CD4-positive, alpha-beta memory T cell (primary cell): ENCODE measurements at regions not wholly inside any gene's neighbourhood (a gene's known extent, or its start where the extent isn't known, plus 50 kb on each side); places are given as distances from the start of the nearest gene placed in this dataset.

Experiments used
- CTCF ChIA-PET: fragments of 350-600 bp; sonication (Branson Sonifier 250); formaldehyde crosslinking; loops from one replicate; lab custom pipeline; 2021; ENCODE audit warnings: inconsistent platforms; ENCODE audit not compliant: partially characterized antibody; lab: Charles Lee
- POLR2A ChIA-PET: fragments of 350-600 bp; sonication (Branson Sonifier 250); formaldehyde crosslinking; loops from one replicate; lab custom pipeline; 2021; ENCODE audit not compliant: partially characterized antibody; lab: Charles Lee
- DNase-seq, 5 donors: peaks; one replicate each; pipeline versions ENCODE4 v3.0.0 to v3.0.0-alpha.2; 2020 to 2022; ENCODE audit warnings: mixed read lengths in 1 of 5
- H3K27ac ChIP-seq: one replicate; pipeline ENCODE4 v1.7.0; 2013; ENCODE audit warnings: low read depth, low read length
- H3K27me3 ChIP-seq: 2 replicates; pipeline ENCODE4 v1.7.0; 2013; ENCODE audit warnings: mild to moderate bottlenecking, low read length, moderate library complexity; ENCODE audit not compliant: insufficient read depth
- H3K36me3 ChIP-seq: 2 replicates; pipeline ENCODE4 v1.7.0; 2013; ENCODE audit warnings: mild to moderate bottlenecking, low read length, moderate library complexity; ENCODE audit not compliant: insufficient read depth
- H3K4me1 ChIP-seq: 2 replicates; pipeline ENCODE4 v1.7.0; 2013; ENCODE audit warnings: mild to moderate bottlenecking, low read length, moderate library complexity; ENCODE audit not compliant: insufficient read depth
- H3K4me3 ChIP-seq, 2 donors: one replicate each; pipeline ENCODE4 v1.7.0; 2013; ENCODE audit warnings: low read length in 2 of 2, mild to moderate bottlenecking in 1 of 2
- H3K9me3 ChIP-seq, 2 donors: one replicate each; pipeline ENCODE4 v1.7.0; 2013; ENCODE audit warnings: low read length in 2 of 2, control low read depth in 1 of 2; ENCODE audit not compliant: control insufficient read depth in 1 of 2
- H3K27ac Mint-ChIP-seq, 7 donors: one replicate each; pipeline ENCODE4 v1.8.0; 2020 to 2021; ENCODE audit warnings: mixed read lengths in 7 of 7, mild to moderate bottlenecking in 6 of 7, inconsistent platforms in 3 of 7, moderate library complexity in 3 of 7
- H3K27me3 Mint-ChIP-seq, 2 donors: one replicate each; pipeline ENCODE4 v1.8.0; 2020 to 2021; ENCODE audit warnings: mixed read lengths in 2 of 2
- H3K36me3 Mint-ChIP-seq, 2 donors: one replicate each; pipeline ENCODE4 v1.8.0; 2020 to 2021; ENCODE audit warnings: mixed read lengths in 2 of 2, inconsistent platforms in 1 of 2, mild to moderate bottlenecking in 1 of 2
- H3K4me1 Mint-ChIP-seq, 4 donors: one replicate each; pipeline ENCODE4 v1.8.0; 2020 to 2021; ENCODE audit warnings: mixed read lengths in 4 of 4, mild to moderate bottlenecking in 1 of 4
- H3K4me3 Mint-ChIP-seq, 8 donors: one replicate each; pipeline ENCODE4 v1.8.0; 2020 to 2021; ENCODE audit warnings: mixed read lengths in 8 of 8, mild to moderate bottlenecking in 7 of 8, moderate library complexity in 6 of 8, inconsistent platforms in 3 of 8
- H3K9me3 Mint-ChIP-seq, 8 donors: one replicate each; pipeline ENCODE4 v1.8.0; 2020 to 2021; ENCODE audit warnings: mixed read lengths in 8 of 8, mild to moderate bottlenecking in 5 of 8, inconsistent platforms in 3 of 8, moderate library complexity in 1 of 8
- intact Hi-C: fragments of 100-400 bp; cut with micrococcal nuclease; formaldehyde crosslinking; loops from one replicate; pipeline ENCODE4 v1.15.1; 2023

- ChIA-PET CTCF (interaction anchor here (0.6 to 1.7 kb wide), 3 partner anchors 44 to 169 kb away, joined by 3 to 8 read pairs (median 3); partner anchors contain the start of gene MAF), POLR2A (interaction anchor here (0.6 to 2.0 kb wide), 7 partner anchors 129 to 498 kb away, joined by 3 to 21 read pairs (median 3); partner anchors contain the start of gene MAF)
- no peaks in the 10 kb centered on the region for H3K9me3 Mint-ChIP-seq
- DNase-seq, result peak; percentile 50 to 70 (median 65)
- H3K27me3 Mint-ChIP-seq, result no peaks in the 10 kb centered on the region
- intact Hi-C loops, result loop anchor here (5.0 kb wide), 2 partner anchors 168 to 1037 kb away; partner anchors contain the start of gene MAF
- peak overlapping the region; percentile 88 to 96 (median 94) for H3K4me3 Mint-ChIP-seq
- H3K36me3 Mint-ChIP-seq, result peaks cover 0 to 2% of the 10 kb centered on the region in 2 donors
- Histone ChIP-seq H3K4me1 (peaks cover 18% of the 10 kb centered on the region), H3K4me3 (peak overlapping the region; percentile 66 to 77), H3K27me3 (no peaks in the 10 kb centered on the region), H3K36me3 (no peaks in the 10 kb centered on the region), H3K9me3 (no peaks in the 10 kb centered on the region), H3K27ac (peak overlapping the region; percentile 27)
- H3K4me1 Mint-ChIP-seq, result peaks cover 14 to 33% (median 19%) of the 10 kb centered on the region in 4 donors
- H3K27ac Mint-ChIP-seq, result peak overlapping the region; percentile 85 to 92 (median 89)
Observed at GRCh38 chr16:79770244-79771064, 169.9 kb upstream of the MAF start.

DNA sequence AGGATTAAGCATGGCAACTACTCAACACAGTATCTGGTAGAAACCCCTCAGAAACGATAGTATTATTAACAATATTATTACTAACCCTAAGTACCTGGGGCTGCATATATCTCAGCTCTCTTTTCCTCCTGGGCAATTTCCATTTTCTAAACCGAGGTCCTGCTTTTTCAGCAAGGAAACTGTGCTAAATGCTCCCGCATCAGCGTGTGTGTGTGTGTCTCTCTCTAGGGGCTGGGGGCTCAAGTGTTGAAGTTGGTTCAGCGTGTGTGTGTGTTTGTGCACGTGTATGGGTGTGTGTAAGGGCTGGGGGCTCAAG lies 169.3 kb upstream of the MAF start:
- Histone ChIP-seq H3K27ac (peak overlapping the region; percentile 27), H3K9me3 (no peaks in the 10 kb centered on the region), H3K36me3 (no peaks in the 10 kb centered on the region), H3K4me1 (peaks cover 18% of the 10 kb centered on the region), H3K4me3 (peak overlapping the region; percentile 17 to 77), H3K27me3 (no peaks in the 10 kb centered on the region)
- Mint-ChIP-seq H3K9me3 (no peaks in the 10 kb centered on the region), H3K36me3 (peaks cover 0 to 2% of the 10 kb centered on the region in 2 donors), H3K27ac (peak overlapping the region; percentile 62 to 92 (median 87)), H3K4me1 (peaks cover 14 to 33% (median 19%) of the 10 kb centered on the region in 4 donors), H3K4me3 (peak overlapping the region; percentile 88 to 96 (median 92)), H3K27me3 (no peaks in the 10 kb centered on the region)
- ChIA-PET CTCF (interaction anchor here (0.6 to 1.7 kb wide), 3 partner anchors 43 to 168 kb away, joined by 3 to 8 read pairs (median 3); partner anchors contain the start of gene MAF), POLR2A (interaction anchor here (0.6 to 2.0 kb wide), 6 partner anchors 135 to 498 kb away, joined by 3 to 21 read pairs (median 3); partner anchors contain the start of gene MAF)
- no peak for DNase-seq
- intact Hi-C loops, result loop anchor here (5.0 kb wide), 2 partner anchors 168 to 1037 kb away; partner anchors contain the start of gene MAF

DNA sequence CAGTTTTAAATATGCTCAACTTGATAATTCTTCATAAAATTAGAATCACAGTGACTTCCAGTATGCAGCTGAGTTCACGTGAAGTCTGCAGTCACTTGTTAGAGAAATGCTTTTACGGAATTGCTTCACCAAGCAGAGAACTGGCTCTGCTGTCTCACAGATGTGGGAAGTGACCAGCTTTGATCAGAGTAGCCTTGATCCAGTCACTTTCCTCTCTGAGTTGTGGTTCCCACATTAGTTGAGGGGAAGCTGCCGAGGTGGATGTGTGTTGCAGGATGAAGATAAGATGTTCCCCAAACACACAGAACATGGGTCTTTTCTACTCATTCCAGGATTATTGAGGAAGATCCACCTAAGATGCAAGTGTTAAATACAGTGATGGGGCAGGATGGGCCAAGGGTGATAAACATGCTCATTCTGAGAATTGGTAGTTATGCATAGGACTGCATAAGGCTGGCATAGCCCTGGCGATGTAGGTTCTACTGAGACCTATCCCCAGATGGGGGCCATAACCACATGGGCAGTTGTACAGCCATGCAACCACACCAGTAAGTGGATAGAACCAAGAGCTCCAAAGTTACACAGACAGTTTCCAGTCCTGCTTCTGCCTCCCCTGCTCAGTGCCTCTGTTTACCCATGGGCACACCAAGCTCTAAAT lies 168.9 kb upstream of the MAF start:
- Histone ChIP-seq H3K9me3 (no peaks in the 10 kb centered on the region), H3K36me3 (no peaks in the 10 kb centered on the region), H3K4me1 (peaks cover 18% of the 10 kb centered on the region), H3K27ac (no peak overlapping the region), H3K27me3 (no peaks in the 10 kb centered on the region), H3K4me3 (no peak overlapping the region)
- intact Hi-C loops, result no loop called here
- POLR2A ChIA-PET, result interaction anchor here (0.6 to 2.0 kb wide), 6 partner anchors 135 to 497 kb away, joined by 3 to 21 read pairs (median 3); partner anchors contain the start of gene MAF
- H3K4me3 Mint-ChIP-seq, result peak overlapping the region; percentile 88 to 96 (median 92)
- CTCF ChIA-PET, result interaction anchor here (1.3 to 1.7 kb wide), 2 partner anchors 128 to 168 kb away, joined by 3 to 8 read pairs; partner anchors contain the start of gene MAF
- peak overlapping the region in 6 of 7 donors; percentile 29 to 92 (median 84) for H3K27ac Mint-ChIP-seq
- H3K9me3 Mint-ChIP-seq, result no peaks in the 10 kb centered on the region
- H3K27me3 Mint-ChIP-seq, result no peaks in the 10 kb centered on the region
- peaks cover 0 to 2% of the 10 kb centered on the region in 2 donors for H3K36me3 Mint-ChIP-seq
- H3K4me1 Mint-ChIP-seq, result peaks cover 14 to 33% (median 19%) of the 10 kb centered on the region in 4 donors
- DNase-seq, result no peak

DNA sequence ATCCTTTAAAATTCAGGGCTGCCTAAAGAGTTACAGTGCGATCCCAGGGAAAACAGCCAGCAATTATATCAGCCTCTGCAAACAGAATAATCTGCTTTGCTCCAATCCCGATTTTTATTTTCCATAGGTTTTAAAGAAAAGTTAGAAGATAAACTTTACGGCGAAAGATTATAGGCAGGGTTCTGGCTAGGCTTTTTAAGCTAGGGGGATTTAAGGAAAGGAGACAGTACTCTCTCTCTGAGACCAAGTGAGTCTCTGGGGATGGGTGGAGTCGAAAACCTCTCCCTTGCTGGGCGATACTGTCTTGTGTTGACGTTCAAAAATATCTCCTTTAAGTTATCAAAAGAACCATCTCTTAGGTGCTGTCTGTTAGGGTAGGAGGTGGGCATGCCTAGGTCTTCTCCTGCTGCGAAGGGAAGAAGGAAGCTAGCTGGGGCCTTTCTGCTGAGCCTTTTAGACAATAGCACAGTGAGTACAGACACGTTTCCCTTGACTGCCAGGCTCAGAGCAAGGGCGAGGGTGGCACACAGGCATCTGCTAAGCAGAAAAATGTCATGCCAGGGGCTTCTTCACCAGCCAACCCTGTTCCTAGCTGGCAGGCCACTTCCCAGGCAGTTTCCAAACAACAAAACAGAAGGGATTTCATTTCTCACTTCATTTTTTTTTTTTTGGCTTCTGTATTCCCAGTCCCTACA lies 167.9 kb upstream of the MAF start:
- peak overlapping the region in 6 of 8 donors; percentile 14 to 74 (median 42) for H3K4me3 Mint-ChIP-seq
- peaks cover 14 to 33% (median 19%) of the 10 kb centered on the region in 4 donors for H3K4me1 Mint-ChIP-seq
- H3K36me3 ChIP-seq, result no peaks in the 10 kb centered on the region
- peaks cover 18% of the 10 kb centered on the region for H3K4me1 ChIP-seq
- peaks cover 0 to 2% of the 10 kb centered on the region in 2 donors for H3K36me3 Mint-ChIP-seq
- CTCF ChIA-PET, result no interaction called here
- no peaks in the 10 kb centered on the region for H3K9me3 Mint-ChIP-seq
- no peaks in the 10 kb centered on the region for H3K27me3 Mint-ChIP-seq
- intact Hi-C loops, result no loop called here
- DNase-seq, result no peak
- H3K27me3 ChIP-seq, result no peaks in the 10 kb centered on the region
- H3K4me3 ChIP-seq, result no peak overlapping the region
- H3K27ac Mint-ChIP-seq, result peak overlapping the region in 6 of 7 donors; percentile 5 to 81 (median 62)
- H3K27ac ChIP-seq, result no peak overlapping the region
- POLR2A ChIA-PET, result interaction anchor here (1.0 kb wide), 1 partner anchor 168 kb away, joined by 3 read pairs; the partner anchor contains the start of gene MAF
- H3K9me3 ChIP-seq, result no peaks in the 10 kb centered on the region

DNA sequence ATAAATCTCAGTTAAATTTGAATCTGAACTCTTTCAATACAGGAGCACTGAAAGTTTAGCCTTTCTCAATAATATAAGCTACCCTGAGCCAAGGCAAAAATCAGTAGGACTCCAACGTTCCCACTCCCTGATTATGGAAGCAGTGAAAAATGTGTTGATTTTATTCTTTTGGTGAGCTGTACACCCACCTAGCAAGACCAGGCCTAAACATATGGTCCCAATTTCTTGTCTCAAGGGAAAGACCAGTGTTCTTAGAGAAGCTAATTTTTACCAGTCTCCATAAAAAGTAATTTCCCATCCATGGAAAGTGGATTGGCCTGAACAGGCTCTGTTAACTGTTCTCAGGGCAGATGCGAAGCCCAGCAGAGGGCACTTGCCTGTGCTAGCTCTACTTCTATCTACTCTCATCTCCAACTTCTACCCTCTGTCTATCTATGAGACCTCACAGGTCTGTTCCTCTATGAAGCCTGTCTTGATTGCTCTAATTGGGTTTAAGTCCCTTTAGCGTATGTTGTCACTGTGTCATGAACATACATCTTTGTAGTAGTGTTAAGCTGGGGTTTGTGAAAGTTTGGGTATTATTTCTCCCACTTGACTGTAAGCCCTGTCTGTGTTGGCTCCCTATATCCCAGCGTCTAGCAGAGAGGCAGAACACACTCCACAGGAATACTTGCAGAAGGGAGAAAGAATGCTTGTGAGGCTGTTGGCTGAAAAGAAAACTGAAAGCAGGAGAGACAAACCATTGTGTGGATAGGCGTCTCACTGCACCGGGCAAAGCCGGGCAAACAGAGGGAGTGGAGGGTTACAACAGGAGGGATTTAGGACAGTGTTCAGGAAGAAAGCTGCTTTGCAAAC lies 167.1 kb upstream of the MAF start:
- no peak overlapping the region for H3K4me3 ChIP-seq
- H3K9me3 ChIP-seq, result no peaks in the 10 kb centered on the region
- Mint-ChIP-seq H3K4me1 (peaks cover 14 to 33% (median 19%) of the 10 kb centered on the region in 4 donors), H3K9me3 (no peaks in the 10 kb centered on the region), H3K36me3 (peaks cover 0 to 2% of the 10 kb centered on the region in 2 donors), H3K27me3 (no peaks in the 10 kb centered on the region), H3K27ac (peak overlapping the region in 4 of 7 donors; percentile 5 to 81 (median 62)), H3K4me3 (peak overlapping the region in 7 of 8 donors; percentile 14 to 74 (median 47))
- ChIA-PET CTCF (no interaction called here), POLR2A (interaction anchor here (0.8 to 1.0 kb wide), 2 partner anchors 167 kb away, joined by 3 to 4 read pairs; partner anchors contain the start of gene MAF)
- no peaks in the 10 kb centered on the region for H3K36me3 ChIP-seq
- intact Hi-C loops, result no loop called here
- no peaks in the 10 kb centered on the region for H3K27me3 ChIP-seq
- no peak for DNase-seq
- H3K4me1 ChIP-seq, result peaks cover 18% of the 10 kb centered on the region
- H3K27ac ChIP-seq, result no peak overlapping the region

- Mint-ChIP-seq H3K4me3 (no peak overlapping the region), H3K27me3 (no peaks in the 10 kb centered on the region), H3K27ac (no peak overlapping the region), H3K36me3 (peaks cover 0 to 2% of the 10 kb centered on the region in 2 donors), H3K4me1 (peaks cover 14 to 31% (median 17%) of the 10 kb centered on the region in 4 donors), H3K9me3 (no peaks in the 10 kb centered on the region)
- Histone ChIP-seq H3K4me3 (no peak overlapping the region), H3K27ac (no peak overlapping the region), H3K4me1 (peaks cover 16% of the 10 kb centered on the region), H3K27me3 (no peaks in the 10 kb centered on the region), H3K9me3 (no peaks in the 10 kb centered on the region), H3K36me3 (no peaks in the 10 kb centered on the region)
- intact Hi-C loops, result no loop called here
- POLR2A ChIA-PET, result no interaction called here
- no peak for DNase-seq
- CTCF ChIA-PET, result interaction anchor here (0.8 kb wide), 1 partner anchor 29 kb away, joined by 3 read pairs; no protein-coding TSS in a partner anchor
Observed at GRCh38 chr16:79765901-79766394, 165.4 kb upstream of the MAF start.
